NCI-H1694 treated with DMSO at 0.1 percent for 48 hours (cell line): ENCODE measurements at regions not wholly inside any gene's neighbourhood (a gene's known extent, or its start where the extent isn't known, plus 50 kb on each side); places are given as distances from the start of the nearest gene placed in this dataset.
A peak's percentile ranks its signal among the peaks of the same experiment; 100 is the strongest.

ENCODE experiments used
- DNase-seq: peaks from one replicate; lab custom pipeline; 2025; lab: John Stamatoyannopoulos, UW

- peak; percentile 7 for DNase-seq
Observed at GRCh38 chr15:62444104-62445022, 279.3 kb upstream of the C2CD4B start.

GRCh38 chr15:62445244-62445643 is 280.2 kb upstream of the C2CD4B start:
- no peak for DNase-seq

- DNase-seq: no peak
Observed at GRCh38 chr15:62446984-62447383, 281.9 kb upstream of the C2CD4B start.

- DNase-seq: no peak
Observed at GRCh38 chr15:62447742-62448141, 282.7 kb upstream of the C2CD4B start.

- no peak for DNase-seq
Observed at GRCh38 chr15:62449638-62450037, 284.6 kb upstream of the C2CD4B start.

- no peak for DNase-seq
Observed at GRCh38 chr15:62450061-62450460, 285.0 kb upstream of the C2CD4B start.

- DNase-seq: no peak
Observed at GRCh38 chr15:62452026-62452425, 286.9 kb upstream of the C2CD4B start.

- no peak for DNase-seq
Observed at GRCh38 chr15:62452667-62453066, 287.6 kb upstream of the C2CD4B start.

GRCh38 chr15:62453375-62453774 is 288.3 kb upstream of the C2CD4B start:
- DNase-seq: no peak

GRCh38 chr15:62453981-62454380 is 288.9 kb upstream of the C2CD4B start:
- DNase-seq: no peak

GRCh38 chr15:62454567-62455172 is 289.6 kb upstream of the C2CD4B start:
- no peak for DNase-seq

- no peak for DNase-seq
Observed at GRCh38 chr15:62455441-62455921, 290.4 kb upstream of the C2CD4B start.

GRCh38 chr15:62456011-62456920 is 291.2 kb upstream of the C2CD4B start:
- DNase-seq: no peak

GRCh38 chr15:62457100-62457499 is 292.0 kb upstream of the C2CD4B start:
- no peak for DNase-seq

- no peak for DNase-seq
Observed at GRCh38 chr15:62459875-62460274, 294.8 kb upstream of the C2CD4B start.

- DNase-seq: no peak
Observed at GRCh38 chr15:62462268-62462667, 297.2 kb upstream of the C2CD4B start.

- DNase-seq: no peak
Observed at GRCh38 chr15:62462721-62463120, 297.6 kb upstream of the C2CD4B start.

GRCh38 chr15:62464705-62465104 is 299.6 kb upstream of the C2CD4B start:
- no peak for DNase-seq

GRCh38 chr15:62465173-62465572 is 300.1 kb upstream of the C2CD4B start:
- no peak for DNase-seq

- no peak for DNase-seq
Observed at GRCh38 chr15:62469478-62469873, 304.4 kb upstream of the C2CD4B start.

- no peak for DNase-seq
Observed at GRCh38 chr15:62469874-62470688, 305.0 kb upstream of the C2CD4B start.
